ENCODE measurements at regions not wholly inside any gene's neighbourhood (a gene's known extent, or its start where the extent isn't known, plus 50 kb on each side); places are given as distances from the start of the nearest gene placed in this dataset.
A peak's percentile ranks its signal among the peaks of the same experiment; 100 is the strongest.

DNA sequence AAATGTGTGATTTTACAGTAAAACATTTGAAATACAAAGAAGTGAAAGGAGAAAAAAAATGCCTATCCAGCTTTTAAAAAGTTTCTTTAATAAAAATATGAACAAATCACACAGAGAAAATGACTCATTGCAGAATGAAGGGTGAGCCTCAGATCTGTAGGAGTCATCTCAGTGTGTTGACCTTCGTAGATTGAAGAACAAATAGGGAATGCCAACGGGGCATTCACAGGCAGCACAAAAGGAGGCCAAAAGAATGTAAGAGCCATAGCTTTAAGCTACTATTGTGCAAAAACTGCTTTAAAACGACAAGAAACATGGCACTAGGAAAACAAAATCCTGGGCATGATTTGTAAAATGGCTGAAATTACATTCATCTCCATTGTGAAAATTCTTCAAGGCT, 782.7 kb upstream of the CELF2 start:
- intact Hi-C loops (cut with DNase I), result no loop called here
- Histone ChIP-seq H3K4me1 (no peaks in the 10 kb centered on the region), H3K4me3 (no peak overlapping the region), H3K36me3 (no peaks in the 10 kb centered on the region), H3K27me3 (ENCODE audit: low read depth) (no peaks in the 10 kb centered on the region), H3K9me3 (no peaks in the 10 kb centered on the region), H3K27ac (no peak overlapping the region)
- peak in 1 of 2 donors; percentile 70 for ATAC-seq
- TF ChIP-seq, protein P1, sequence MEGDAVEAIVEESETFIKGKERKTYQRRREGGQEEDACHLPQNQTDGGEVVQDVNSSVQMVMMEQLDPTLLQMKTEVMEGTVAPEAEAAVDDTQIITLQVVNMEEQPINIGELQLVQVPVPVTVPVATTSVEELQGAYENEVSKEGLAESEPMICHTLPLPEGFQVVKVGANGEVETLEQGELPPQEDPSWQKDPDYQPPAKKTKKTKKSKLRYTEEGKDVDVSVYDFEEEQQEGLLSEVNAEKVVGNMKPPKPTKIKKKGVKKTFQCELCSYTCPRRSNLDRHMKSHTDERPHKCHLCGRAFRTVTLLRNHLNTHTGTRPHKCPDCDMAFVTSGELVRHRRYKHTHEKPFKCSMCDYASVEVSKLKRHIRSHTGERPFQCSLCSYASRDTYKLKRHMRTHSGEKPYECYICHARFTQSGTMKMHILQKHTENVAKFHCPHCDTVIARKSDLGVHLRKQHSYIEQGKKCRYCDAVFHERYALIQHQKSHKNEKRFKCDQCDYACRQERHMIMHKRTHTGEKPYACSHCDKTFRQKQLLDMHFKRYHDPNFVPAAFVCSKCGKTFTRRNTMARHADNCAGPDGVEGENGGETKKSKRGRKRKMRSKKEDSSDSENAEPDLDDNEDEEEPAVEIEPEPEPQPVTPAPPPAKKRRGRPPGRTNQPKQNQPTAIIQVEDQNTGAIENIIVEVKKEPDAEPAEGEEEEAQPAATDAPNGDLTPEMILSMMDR (IDR thresholded peaks at IDR 0.05), result no peak
- DNase-seq, result no peak

DNA sequence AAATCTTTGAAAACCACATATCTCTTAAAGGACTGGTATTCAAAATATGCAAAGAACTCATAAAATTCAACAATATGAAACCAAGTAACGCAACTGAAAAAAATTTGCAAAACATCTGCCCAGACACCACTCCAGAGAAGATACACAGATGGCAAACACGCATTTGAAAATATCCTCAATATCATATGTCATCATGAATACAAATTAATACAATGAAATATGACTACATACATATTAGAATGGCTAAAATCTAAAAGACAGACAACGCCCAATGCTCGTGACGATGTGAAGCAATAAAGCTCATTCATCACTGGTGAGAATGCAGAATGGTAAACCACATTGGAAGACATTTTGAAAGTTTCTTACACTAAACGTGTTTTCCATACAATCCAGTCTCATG, 770.1 kb upstream of the CELF2 start:
- Histone ChIP-seq H3K36me3 (no peaks in the 10 kb centered on the region), H3K27ac (no peak overlapping the region), H3K9me3 (no peaks in the 10 kb centered on the region), H3K4me3 (no peak overlapping the region), H3K27me3 (ENCODE audit: low read depth) (no peaks in the 10 kb centered on the region), H3K4me1 (no peaks in the 10 kb centered on the region)
- no peak for ATAC-seq
- TF ChIP-seq, protein P1 (IDR thresholded peaks at IDR 0.05), result no peak
- intact Hi-C loops (cut with DNase I), result no loop called here
- DNase-seq, result no peak

DNA sequence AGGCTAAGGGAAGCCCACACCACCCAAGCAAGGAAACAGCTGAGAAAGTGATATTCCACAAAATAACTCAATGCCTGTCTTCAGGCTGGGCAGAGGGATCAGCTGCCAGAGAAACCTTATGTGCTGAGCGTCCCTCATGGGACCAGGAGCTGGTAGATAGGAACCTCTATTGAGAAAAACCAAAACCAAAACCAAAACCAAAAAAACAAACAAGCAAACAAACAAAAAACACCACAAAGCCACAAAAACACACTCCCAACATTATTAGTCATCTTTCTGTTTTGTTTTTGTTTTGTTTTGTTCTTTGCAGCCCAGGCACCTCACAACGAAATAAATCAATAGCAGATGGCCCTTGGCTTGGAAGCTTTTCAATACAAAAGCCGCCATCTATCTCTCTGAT, 760.8 kb upstream of the CELF2 start:
- DNase-seq, result no peak
- peaks cover 14% of the 10 kb centered on the region for H3K9me3 ChIP-seq
- no peaks in the 10 kb centered on the region for H3K36me3 ChIP-seq
- ATAC-seq, result no peak
- no peaks in the 10 kb centered on the region for H3K27me3 ChIP-seq (ENCODE audit: low read depth)
- no peak overlapping the region for H3K4me3 ChIP-seq
- intact Hi-C loops (cut with DNase I), result no loop called here
- TF ChIP-seq, protein P1 (IDR thresholded peaks at IDR 0.05), result no peak
- H3K4me1 ChIP-seq, result no peaks in the 10 kb centered on the region
- H3K27ac ChIP-seq, result no peak overlapping the region

DNA sequence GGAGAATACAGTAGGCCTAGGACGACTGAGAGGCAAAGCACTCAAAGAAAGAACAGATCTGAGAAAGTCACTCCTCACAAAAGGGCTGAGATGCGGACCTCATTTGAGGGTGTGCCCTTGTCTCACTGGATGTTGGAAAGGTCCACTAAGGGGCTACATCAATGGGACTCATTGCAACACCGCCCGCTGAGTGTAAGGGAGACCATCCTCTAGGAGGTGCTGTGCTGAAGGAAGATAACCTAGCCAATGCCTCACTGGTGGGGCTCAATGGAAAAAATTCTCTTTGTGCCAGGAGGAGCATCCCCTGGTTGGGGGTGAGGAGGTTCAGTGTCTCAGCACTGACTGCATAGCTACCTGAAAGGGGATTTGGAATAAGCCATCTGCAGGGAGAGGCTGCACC, 758.7 kb upstream of the CELF2 start:
- intact Hi-C loops (cut with DNase I), result no loop called here
- Histone ChIP-seq H3K27me3 (ENCODE audit: low read depth) (no peaks in the 10 kb centered on the region), H3K27ac (no peak overlapping the region), H3K36me3 (no peaks in the 10 kb centered on the region), H3K4me3 (no peak overlapping the region), H3K4me1 (no peaks in the 10 kb centered on the region), H3K9me3 (peaks cover 14% of the 10 kb centered on the region)
- TF ChIP-seq, protein P1 (IDR thresholded peaks at IDR 0.05), result no peak
- no peak for ATAC-seq
- no peak for DNase-seq

DNA sequence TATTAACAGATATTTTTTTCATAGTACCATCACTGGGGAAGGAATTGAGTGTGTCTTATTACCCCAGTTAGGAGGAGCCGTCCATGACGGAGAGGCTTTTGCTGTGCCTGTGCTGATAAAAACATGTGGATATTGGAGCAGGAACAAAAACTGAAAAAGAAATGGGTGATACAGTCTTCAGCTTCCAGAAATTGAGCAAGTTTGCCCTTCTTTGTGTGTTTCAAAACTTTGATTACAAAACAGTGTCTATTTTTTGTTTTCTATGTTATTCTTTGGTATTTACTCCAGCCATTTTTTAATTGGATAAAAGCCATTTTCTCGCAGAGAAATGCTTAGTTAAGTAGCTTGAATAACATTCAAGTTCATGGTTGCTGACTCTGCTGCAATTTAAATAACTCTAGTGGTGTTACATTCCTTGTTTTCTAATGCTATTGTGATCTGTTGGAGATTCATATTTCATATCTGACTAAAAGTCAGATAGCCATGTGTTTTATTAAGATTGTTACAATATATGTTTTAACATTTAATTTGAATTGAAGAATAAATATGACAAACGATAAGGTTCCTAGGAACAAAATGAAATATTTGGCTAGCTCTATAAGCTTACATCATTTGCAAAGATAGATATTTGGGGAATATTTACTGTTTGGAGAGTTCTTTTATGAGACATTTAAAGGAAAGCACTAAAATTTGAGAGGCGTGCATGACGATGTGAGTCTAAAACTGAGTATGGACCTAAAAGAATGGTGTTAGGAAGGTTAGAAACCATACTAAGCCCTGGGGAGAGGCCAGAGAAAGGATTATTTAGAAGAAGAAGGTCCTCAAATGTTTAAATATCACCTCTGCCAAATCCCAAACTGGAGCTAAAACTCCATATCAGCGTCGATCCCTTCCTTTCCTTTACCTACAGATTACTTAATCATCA, 747.3 kb upstream of the CELF2 start:
- Histone ChIP-seq H3K9me3 (no peaks in the 10 kb centered on the region), H3K36me3 (no peaks in the 10 kb centered on the region), H3K4me3 (no peak overlapping the region), H3K4me1 (no peaks in the 10 kb centered on the region), H3K27ac (peak overlapping the region; percentile 21), H3K27me3 (ENCODE audit: low read depth) (no peaks in the 10 kb centered on the region)
- intact Hi-C loops (cut with DNase I), result no loop called here
- TF ChIP-seq, protein P1 (IDR thresholded peaks at IDR 0.05), result no peak
- DNase-seq (no peak), ATAC-seq (no peak)
